IMR-90 (cell line): ENCODE measurements at regions not wholly inside any gene's neighbourhood (a gene's known extent, or its start where the extent isn't known, plus 50 kb on each side); places are given as distances from the start of the nearest gene placed in this dataset.

ENCODE experiments used
- ATAC-seq: fragments of 200-7000 bp; cut with Tn5 transposase; 2 replicates; pipeline ENCODE4 v1.9.1; 2020; ENCODE audit warnings: low read depth, mild to moderate bottlenecking, moderate library complexity
- BruUV-seq: library from RNA; stranded (reverse); fragments of 400-500 nt; replicated peaks from 2 replicates; lab custom pipeline; 2021; lab: Mats Ljungman, UMichigan
- CTCF ChIA-PET: fragments of 300-600 bp; formaldehyde crosslinking; extraction: SDS; loops from one replicate; lab custom pipeline; 2021; ENCODE audit warnings: antibody characterized with exemption; lab: Yijun Ruan, JAX
- POLR2A ChIA-PET: fragments of 300-600 bp; sonication (Branson Sonifier 250); formaldehyde crosslinking; loops from one replicate; lab custom pipeline; 2022; ENCODE audit warnings: antibody characterized with exemption; ENCODE audit not compliant: unreplicated experiment; lab: Charles Lee
- DNase-seq: peaks from one replicate; pipeline ENCODE4 v3.0.0; 2013
- H2AFZ ChIP-seq: replicated peaks from 2 replicates; pipeline ENCODE3; 2013; ENCODE audit warnings: low read length, mild to moderate bottlenecking; ENCODE audit not compliant: poor library complexity
- H2AK5ac ChIP-seq: 2 replicates; pipeline ENCODE4 v1.6.1; 2013; ENCODE audit warnings: low read depth, low read length, inconsistent platforms
- H2AK9ac ChIP-seq: replicated peaks from 2 replicates; pipeline ENCODE3; 2013; ENCODE audit warnings: mild to moderate bottlenecking, low read depth, low read length, moderate library complexity; ENCODE audit not compliant: poor library complexity
- H2BK120ac ChIP-seq: 2 replicates; pipeline ENCODE4 v1.6.1; 2013; ENCODE audit warnings: low read depth, low read length, inconsistent platforms
- H2BK15ac ChIP-seq: 3 replicates; pipeline ENCODE4 v1.6.1; 2013; ENCODE audit warnings: low read depth, low read length, inconsistent platforms
- H2BK20ac ChIP-seq: 2 replicates; pipeline ENCODE4 v1.6.1; 2013; ENCODE audit warnings: low read depth, mild to moderate bottlenecking, inconsistent platforms, low read length, moderate library complexity
- H2BK5ac ChIP-seq: 2 replicates; pipeline ENCODE4 v1.6.1; 2013; ENCODE audit warnings: mild to moderate bottlenecking, low read depth, low read length, inconsistent platforms; ENCODE audit not compliant: poor library complexity, severe bottlenecking
- H3K14ac ChIP-seq: replicated peaks from 2 replicates; pipeline ENCODE4 v1.6.1; 2013; ENCODE audit warnings: low read depth, low read length, inconsistent platforms
- H3K18ac ChIP-seq: 2 replicates; pipeline ENCODE4 v1.6.1; 2013; ENCODE audit warnings: low read depth, low read length, control low read depth
- H3K23ac ChIP-seq: 2 replicates; pipeline ENCODE4 v1.6.1; 2013; ENCODE audit warnings: low read depth, low read length, inconsistent platforms
- H3K27ac ChIP-seq: 2 replicates; pipeline ENCODE4 v1.5.1; 2013; ENCODE audit warnings: mild to moderate bottlenecking, control low read depth, low read length; ENCODE audit not compliant: insufficient read depth
- H3K27me3 ChIP-seq: 2 replicates; pipeline ENCODE4 v1.6.1; 2013; ENCODE audit warnings: low read length; ENCODE audit not compliant: control insufficient read depth, insufficient read depth
- H3K36me3 ChIP-seq: 2 replicates; pipeline ENCODE4 v1.6.1; 2013; ENCODE audit warnings: low read length, mixed read lengths; ENCODE audit not compliant: control insufficient read depth, insufficient read depth
- H3K4ac ChIP-seq: 2 replicates; pipeline ENCODE4 v1.6.1; 2013; ENCODE audit warnings: low read depth, low read length, inconsistent platforms
- H3K4me1 ChIP-seq: 2 replicates; pipeline ENCODE4 v1.6.1; 2013; ENCODE audit warnings: low read length, mixed read lengths; ENCODE audit not compliant: control insufficient read depth, insufficient read depth
- H3K4me2 ChIP-seq: 2 replicates; pipeline ENCODE4 v1.6.1; 2013; ENCODE audit warnings: low read depth, mild to moderate bottlenecking, control low read depth, low read length, moderate library complexity
- H3K4me3 ChIP-seq: 2 replicates; pipeline ENCODE4 v1.5.1; 2013; ENCODE audit warnings: low read depth, mild to moderate bottlenecking, control low read depth, low read length, moderate library complexity; ENCODE audit not compliant: insufficient read depth
- H3K56ac ChIP-seq: 2 replicates; pipeline ENCODE4 v1.6.1; 2013; ENCODE audit warnings: low read length, inconsistent platforms; ENCODE audit not compliant: insufficient read depth; ENCODE audit errors: extremely low read depth
- H3K79me1 ChIP-seq, 2 experiments: 2 replicates each; pipeline ENCODE4 v1.6.1; 2013; ENCODE audit warnings: low read length in 2 of 2, inconsistent platforms in 1 of 2, low read depth in 1 of 2
- H3K9ac ChIP-seq: 2 replicates; pipeline ENCODE4 v1.6.1; 2013; ENCODE audit warnings: low read depth, low read length, control low read depth
- H3K9me1 ChIP-seq: 2 replicates; pipeline ENCODE4 v1.6.1; 2013; ENCODE audit warnings: low read length, inconsistent platforms; ENCODE audit not compliant: insufficient read depth
- H3K9me3 ChIP-seq: 2 replicates; pipeline ENCODE4 v1.6.1; 2013; ENCODE audit warnings: low read length; ENCODE audit not compliant: control insufficient read depth, insufficient read depth
- H4K20me1 ChIP-seq: 2 replicates; pipeline ENCODE4 v1.6.1; 2013; ENCODE audit warnings: low read length, inconsistent platforms; ENCODE audit not compliant: insufficient read depth
- H4K5ac ChIP-seq: 2 replicates; pipeline ENCODE4 v1.6.1; 2013; ENCODE audit warnings: mild to moderate bottlenecking, low read depth, low read length, control low read depth
- H4K8ac ChIP-seq, 2 experiments: 2 replicates each; pipeline ENCODE4 v1.6.1; 2013; ENCODE audit warnings: low read depth in 2 of 2, low read length in 2 of 2, control low read depth in 1 of 2, inconsistent platforms in 1 of 2
- H4K91ac ChIP-seq: 2 replicates; pipeline ENCODE4 v1.6.1; 2013; ENCODE audit warnings: low read depth, low read length, inconsistent platforms; ENCODE audit not compliant: insufficient read depth
- BHLHE40 ChIP-seq: fragments of 150-350 bp; IDR thresholded peaks from 2 replicates; pipeline ENCODE4 v1.6.1; 2016; ENCODE audit warnings: mild to moderate bottlenecking, low read depth, low read length
- CHD1 ChIP-seq: IDR thresholded peaks from 2 replicates; pipeline ENCODE4 v1.6.1; 2012; ENCODE audit warnings: low read depth, low read length, improper control_type of control experiment
- CTCF ChIP-seq: conservative IDR thresholded peaks from 2 replicates; pipeline ENCODE4 v1.5.1; 2012; ENCODE audit warnings: mild to moderate bottlenecking, low read depth, low read length, improper control_type of control experiment
- ELK1 ChIP-seq: fragments of 150-350 bp; IDR thresholded peaks from 2 replicates; pipeline ENCODE4 v1.6.1; 2016; ENCODE audit warnings: low read depth, mild to moderate bottlenecking, low read length, moderate library complexity, borderline replicate concordance
- FOS ChIP-seq: fragments of 150-350 bp; IDR thresholded peaks from 2 replicates; pipeline ENCODE4 v1.6.1; 2016; ENCODE audit warnings: low read depth, low read length
- NFE2L2 ChIP-seq: fragments of 150-350 bp; IDR thresholded peaks from 2 replicates; pipeline ENCODE4 v1.6.1; 2016; ENCODE audit warnings: low read depth, mild to moderate bottlenecking, low read length
- POLR2A ChIP-seq: IDR thresholded peaks from 2 replicates; pipeline ENCODE4 v1.6.1; 2012; ENCODE audit warnings: mild to moderate bottlenecking, low read depth, low read length
- RCOR1 ChIP-seq: IDR thresholded peaks from 2 replicates; pipeline ENCODE4 v1.6.1; 2012; ENCODE audit warnings: mild to moderate bottlenecking, low read length, improper control_type of control experiment; ENCODE audit not compliant: insufficient replicate concordance
- WGBS, 2 experiments: methylation state at CpG; one replicate each; pipeline versions ENCODE4 v1.1.5 to v1.1.7; 2013; ENCODE audit warnings: missing lambda C conversion rate in 2 of 2; ENCODE audit not compliant: insufficient read length in 1 of 2; ENCODE audit errors: extremely low coverage in 2 of 2; 5-methylcytosine and 5-hydroxymethylcytosine counted together
- dilution Hi-C: fragments of 300-500 bp; cut with HindIII; formaldehyde crosslinking; loops from one replicate; pipeline ENCODE4 v1.14.3; 2018; ENCODE audit warnings: low sequenced_read_pairs; ENCODE audit not compliant: unreplicated experiment
- in situ Hi-C: fragments of 300-500 bp; cut with MboI; formaldehyde crosslinking; loops from 3 replicates; pipeline ENCODE4 v1.14.3; 2019; ENCODE audit warnings: low sequenced_read_pairs, inconsistent platforms, mixed read lengths
- intact Hi-C: fragments of 100-400 bp; cut with micrococcal nuclease; formaldehyde crosslinking; loops from 2 replicates; pipeline ENCODE4 v1.10.0; 2022

GRCh38 chr16:59469266-59469665, 735.1 kb upstream of the GOT2 start:
- H2BK20ac ChIP-seq = no peak overlapping the region
- H3K9me1 ChIP-seq = no peaks in the 10 kb centered on the region
- no peak overlapping the region for H3K27ac ChIP-seq
- intact Hi-C loops (no loop called here), dilution Hi-C loops (no loop called here), in situ Hi-C loops (no loop called here)
- H3K27me3 ChIP-seq = no peaks in the 10 kb centered on the region
- POLR2A ChIA-PET = no interaction called here
- WGBS, 2 experiments = no CpG with 5 or more reads among the region's 1 CpG
- H3K4ac ChIP-seq = no peak overlapping the region
- no peak overlapping the region for H2BK15ac ChIP-seq
- no peak overlapping the region for H3K9ac ChIP-seq
- no peak overlapping the region for H3K18ac ChIP-seq
- no peak overlapping the region for H3K14ac ChIP-seq
- no peak overlapping the region for H3K4me2 ChIP-seq
- no peaks in the 10 kb centered on the region for H3K79me1 ChIP-seq
- H3K56ac ChIP-seq = no peak overlapping the region
- H4K5ac ChIP-seq = no peak overlapping the region
- no peaks in the 10 kb centered on the region for H3K4me1 ChIP-seq
- no peaks in the 10 kb centered on the region for H4K20me1 ChIP-seq
- H2BK120ac ChIP-seq = no peak overlapping the region
- H3K4me3 ChIP-seq = no peak overlapping the region
- H2BK5ac ChIP-seq = no peak overlapping the region
- no peaks in the 10 kb centered on the region for H3K9me3 ChIP-seq
- H4K91ac ChIP-seq = no peak overlapping the region
- TF ChIP-seq FOS = no peak
- TF ChIP-seq BHLHE40 = no peak
- no peak for TF ChIP-seq RCOR1
- no peak for TF ChIP-seq CHD1
- TF ChIP-seq ELK1 = no peak
- TF ChIP-seq NFE2L2 = no peak
- TF ChIP-seq POLR2A = no peak
- no peak for TF ChIP-seq CTCF
- no peak for DNase-seq
- no peak overlapping the region for H2AK5ac ChIP-seq
- H3K36me3 ChIP-seq = no peaks in the 10 kb centered on the region
- H2AK9ac ChIP-seq = no peak overlapping the region
- H3K23ac ChIP-seq = no peak overlapping the region
- H4K8ac ChIP-seq = no peak overlapping the region
- no peak overlapping the region for H2AFZ ChIP-seq
- CTCF ChIA-PET = no interaction called here
- no TSS peak for BruUV-seq
- ATAC-seq = no peak
